Ishikawa (cell line): ENCODE measurements at regions not wholly inside any gene's neighbourhood (a gene's known extent, or its start where the extent isn't known, plus 50 kb on each side); places are given as distances from the start of the nearest gene placed in this dataset.

Experiments used
- CEBPB ChIP-seq: IDR thresholded peaks from 2 replicates; pipeline ENCODE4 v1.6.1; 2012
- CREB1 ChIP-seq: IDR thresholded peaks from 2 replicates; pipeline ENCODE4 v1.6.1; 2012; ENCODE audit warnings: low read depth
- EGR1 ChIP-seq: IDR thresholded peaks from 2 replicates; pipeline ENCODE4 v1.6.1; 2012
- EP300 ChIP-seq: IDR thresholded peaks from 2 replicates; pipeline ENCODE4 v1.6.1; 2012; ENCODE audit warnings: borderline replicate concordance
- FOXM1 ChIP-seq: IDR thresholded peaks from 2 replicates; pipeline ENCODE4 v1.6.1; 2012; ENCODE audit warnings: low read depth, borderline replicate concordance
- NFIC ChIP-seq: IDR thresholded peaks from 2 replicates; pipeline ENCODE4 v1.6.1; 2012
- RAD21 ChIP-seq: IDR thresholded peaks from 2 replicates; pipeline ENCODE4 v1.6.1; 2012; ENCODE audit warnings: low read depth
- REST ChIP-seq: IDR thresholded peaks from 2 replicates; pipeline ENCODE4 v1.6.1; 2012; ENCODE audit warnings: low read depth, mild to moderate bottlenecking
- TAF1 ChIP-seq: IDR thresholded peaks from 2 replicates; pipeline ENCODE4 v1.6.1; 2012; ENCODE audit warnings: low read depth, mild to moderate bottlenecking
- TCF12 ChIP-seq: IDR thresholded peaks from 2 replicates; pipeline ENCODE4 v1.6.1; 2012; ENCODE audit warnings: low read depth
- TEAD4 ChIP-seq: IDR thresholded peaks from 2 replicates; pipeline ENCODE4 v1.6.1; 2012
- USF1 ChIP-seq: IDR thresholded peaks from 2 replicates; pipeline ENCODE4 v1.6.1; 2012
- YY1 ChIP-seq: IDR thresholded peaks from 2 replicates; pipeline ENCODE4 v1.6.1; 2012; ENCODE audit warnings: low read depth
- ZBTB7A ChIP-seq: IDR thresholded peaks from 2 replicates; pipeline ENCODE4 v1.6.1; 2012; ENCODE audit warnings: low read depth
- TF ChIP-seq, protein P1 (sequence below): IDR thresholded peaks from 2 replicates; pipeline ENCODE4 v1.6.1; 2012

DNA sequence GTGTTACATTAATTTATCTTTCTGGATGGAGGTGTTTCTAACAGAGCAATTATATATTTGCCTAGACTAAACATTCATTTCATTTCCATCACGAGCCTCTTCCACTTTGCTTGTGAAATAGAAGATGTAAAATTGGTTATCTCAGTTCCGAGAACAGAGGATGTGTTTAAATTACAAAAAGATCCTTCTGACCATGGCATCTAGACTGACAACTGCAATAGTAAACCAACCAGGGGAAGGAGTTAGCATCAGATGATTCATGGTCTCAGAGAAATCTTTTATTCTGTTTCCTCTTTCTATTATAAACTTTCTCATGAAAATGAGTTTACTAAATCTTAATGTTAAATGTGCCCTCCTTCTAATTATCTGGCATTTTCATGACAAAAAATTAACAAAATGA, 149.8 kb upstream of the WDR11 start:
- no peak for TF ChIP-seq CEBPB
- TF ChIP-seq REST = no peak
- TF ChIP-seq FOXM1 = no peak
- no peak for TF ChIP-seq RAD21
- no peak for TF ChIP-seq TAF1
- no peak for TF ChIP-seq EGR1
- TF ChIP-seq NFIC = no peak
- no peak for TF ChIP-seq YY1
- no peak for TF ChIP-seq USF1
- no peak for TF ChIP-seq TEAD4

GRCh38 chr10:120702032-120702431, 149.1 kb upstream of the WDR11 start:
- TF ChIP-seq CEBPB = no peak
- TF ChIP-seq TAF1 = no peak
- TF ChIP-seq, protein P1, sequence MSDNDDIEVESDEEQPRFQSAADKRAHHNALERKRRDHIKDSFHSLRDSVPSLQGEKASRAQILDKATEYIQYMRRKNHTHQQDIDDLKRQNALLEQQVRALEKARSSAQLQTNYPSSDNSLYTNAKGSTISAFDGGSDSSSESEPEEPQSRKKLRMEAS = no peak
- no peak for TF ChIP-seq NFIC
- no peak for TF ChIP-seq ZBTB7A
- TF ChIP-seq CREB1 = no peak
- TF ChIP-seq RAD21 = no peak

- TF ChIP-seq REST (no peak), TCF12 (no peak), ZBTB7A (no peak), EP300 (no peak), TAF1 (no peak), USF1 (no peak), RAD21 (no peak), FOXM1 (no peak), TEAD4 (no peak), CEBPB (no peak), EGR1 (no peak)
- TF ChIP-seq, protein P1 = no peak
Measured at GRCh38 chr10:120705309-120705708, 145.9 kb upstream of the WDR11 start.

DNA sequence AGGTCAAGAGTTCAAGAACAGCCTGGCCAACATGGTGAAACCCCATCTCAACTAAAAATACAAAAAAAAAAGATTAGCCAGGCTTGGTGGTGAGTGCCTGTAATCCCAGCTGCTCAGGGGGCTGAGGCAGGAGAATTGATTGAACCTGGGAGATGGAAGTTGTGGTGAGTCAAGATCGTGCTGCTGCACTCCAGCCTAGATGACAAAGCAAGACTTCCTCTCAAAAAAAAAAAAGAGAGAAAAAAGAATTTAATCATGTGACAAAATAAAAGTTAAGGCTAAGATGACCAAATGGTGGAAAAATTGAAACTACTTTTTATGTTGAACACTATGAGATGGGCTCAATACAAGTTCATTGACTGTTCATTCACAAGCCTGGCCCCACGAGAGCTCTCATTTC, 141.1 kb upstream of the WDR11 start:
- TF ChIP-seq EGR1 (no peak), ZBTB7A (no peak), TAF1 (no peak), USF1 (no peak), RAD21 (no peak)

DNA sequence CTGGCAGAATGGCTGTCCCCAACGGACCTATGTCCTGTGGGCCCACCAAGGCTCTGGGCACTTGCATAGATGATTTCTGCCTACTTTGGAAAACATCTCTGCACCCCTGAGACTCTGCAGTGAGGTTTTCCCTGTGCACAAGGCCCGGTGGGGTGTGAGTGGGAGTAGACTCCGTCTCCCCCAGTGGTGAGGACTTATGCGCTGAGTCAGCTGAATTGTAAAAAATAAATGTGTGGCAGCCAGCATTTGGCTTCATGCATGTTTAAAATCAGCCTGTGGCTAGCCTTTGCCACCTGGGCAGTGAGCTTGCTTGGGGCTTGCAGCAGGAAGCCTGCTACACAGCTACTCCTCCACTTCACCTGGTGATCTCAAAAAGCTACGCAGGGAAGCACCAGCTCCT, 139.3 kb upstream of the WDR11 start:
- no peak for TF ChIP-seq USF1
- no peak for TF ChIP-seq TAF1
- no peak for TF ChIP-seq YY1
- no peak for TF ChIP-seq CEBPB
- no peak for TF ChIP-seq NFIC
- no peak for TF ChIP-seq FOXM1
- no peak for TF ChIP-seq REST
- no peak for TF ChIP-seq RAD21
- no peak for TF ChIP-seq CREB1
- no peak for TF ChIP-seq TCF12
- TF ChIP-seq ZBTB7A = no peak
- no peak for TF ChIP-seq TEAD4
- no peak for TF ChIP-seq EGR1
- TF ChIP-seq, protein P1 = no peak
